LNCAP (cell line): ENCODE measurements at regions not wholly inside any gene's neighbourhood (a gene's known extent, or its start where the extent isn't known, plus 50 kb on each side); places are given as distances from the start of the nearest gene placed in this dataset.

ENCODE experiments used
- CTCF ChIP-seq: fragments of 450-650 bp; IDR thresholded peaks from 2 replicates; pipeline ENCODE4 v1.5.1; 2017; ENCODE audit warnings: mild to moderate bottlenecking

- TF ChIP-seq CTCF, result no peak
Observed at GRCh38 chr2:60172801-60173200, 380.7 kb downstream of the BCL11A start.

- TF ChIP-seq CTCF, result no peak
Observed at GRCh38 chr2:60170272-60170671, 383.2 kb downstream of the BCL11A start.

- no peak for TF ChIP-seq CTCF
Observed at GRCh38 chr2:60168247-60168646, 385.2 kb downstream of the BCL11A start.

GRCh38 chr2:60167089-60167488 lies 386.4 kb downstream of the BCL11A start:
- TF ChIP-seq CTCF, result no peak

- TF ChIP-seq CTCF, result no peak
Observed at GRCh38 chr2:60163691-60164090, 389.8 kb downstream of the BCL11A start.

GRCh38 chr2:60159519-60159918 lies 393.9 kb downstream of the BCL11A start:
- no peak for TF ChIP-seq CTCF

- TF ChIP-seq CTCF, result no peak
Observed at GRCh38 chr2:60158262-60158661, 395.2 kb downstream of the BCL11A start.

GRCh38 chr2:60157283-60157682 lies 396.2 kb downstream of the BCL11A start:
- TF ChIP-seq CTCF, result no peak
